ENCODE measurements at regions not wholly inside any gene's neighbourhood (a gene's known extent, or its start where the extent isn't known, plus 50 kb on each side); places are given as distances from the start of the nearest gene placed in this dataset.

DNA sequence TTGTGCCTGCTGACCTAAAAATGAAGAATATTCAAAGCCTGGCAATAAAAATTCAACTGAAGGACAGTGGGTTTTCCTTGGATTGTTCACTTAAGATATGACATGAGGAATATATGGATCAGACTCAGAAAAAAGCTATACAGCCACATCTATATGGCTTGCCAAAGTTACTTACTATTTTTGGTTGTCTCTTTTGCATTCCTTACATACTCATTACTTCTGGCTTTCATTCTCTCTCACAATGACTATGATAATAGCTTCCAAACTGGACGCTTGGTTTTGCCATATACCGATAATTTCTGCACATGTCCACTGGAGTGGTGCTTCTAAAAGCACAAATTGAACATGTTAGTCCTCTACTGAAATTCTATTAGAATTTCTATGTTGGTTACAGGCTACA is 664.9 kb downstream of the CDH8 start:
- TF ChIP-seq, protein P1, sequence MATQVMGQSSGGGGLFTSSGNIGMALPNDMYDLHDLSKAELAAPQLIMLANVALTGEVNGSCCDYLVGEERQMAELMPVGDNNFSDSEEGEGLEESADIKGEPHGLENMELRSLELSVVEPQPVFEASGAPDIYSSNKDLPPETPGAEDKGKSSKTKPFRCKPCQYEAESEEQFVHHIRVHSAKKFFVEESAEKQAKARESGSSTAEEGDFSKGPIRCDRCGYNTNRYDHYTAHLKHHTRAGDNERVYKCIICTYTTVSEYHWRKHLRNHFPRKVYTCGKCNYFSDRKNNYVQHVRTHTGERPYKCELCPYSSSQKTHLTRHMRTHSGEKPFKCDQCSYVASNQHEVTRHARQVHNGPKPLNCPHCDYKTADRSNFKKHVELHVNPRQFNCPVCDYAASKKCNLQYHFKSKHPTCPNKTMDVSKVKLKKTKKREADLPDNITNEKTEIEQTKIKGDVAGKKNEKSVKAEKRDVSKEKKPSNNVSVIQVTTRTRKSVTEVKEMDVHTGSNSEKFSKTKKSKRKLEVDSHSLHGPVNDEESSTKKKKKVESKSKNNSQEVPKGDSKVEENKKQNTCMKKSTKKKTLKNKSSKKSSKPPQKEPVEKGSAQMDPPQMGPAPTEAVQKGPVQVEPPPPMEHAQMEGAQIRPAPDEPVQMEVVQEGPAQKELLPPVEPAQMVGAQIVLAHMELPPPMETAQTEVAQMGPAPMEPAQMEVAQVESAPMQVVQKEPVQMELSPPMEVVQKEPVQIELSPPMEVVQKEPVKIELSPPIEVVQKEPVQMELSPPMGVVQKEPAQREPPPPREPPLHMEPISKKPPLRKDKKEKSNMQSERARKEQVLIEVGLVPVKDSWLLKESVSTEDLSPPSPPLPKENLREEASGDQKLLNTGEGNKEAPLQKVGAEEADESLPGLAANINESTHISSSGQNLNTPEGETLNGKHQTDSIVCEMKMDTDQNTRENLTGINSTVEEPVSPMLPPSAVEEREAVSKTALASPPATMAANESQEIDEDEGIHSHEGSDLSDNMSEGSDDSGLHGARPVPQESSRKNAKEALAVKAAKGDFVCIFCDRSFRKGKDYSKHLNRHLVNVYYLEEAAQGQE (IDR thresholded peaks at IDR 0.05), result no peak
- TF ChIP-seq YY1 (IDR thresholded peaks at IDR 0.05) (no peak), GABPA (IDR thresholded peaks at IDR 0.05 in 1 of 2, conservative IDR thresholded peaks at IDR 0.05 in 1 of 2) (no peak), JUND (IDR thresholded peaks at IDR 0.05) (no peak), RXRA (IDR thresholded peaks at IDR 0.05) (no peak), EGR1 (IDR thresholded peaks at IDR 0.05; ENCODE audit: low read depth in 2 of 2) (no peak), TAF1 (conservative IDR thresholded peaks at IDR 0.05) (no peak), RAD21 (IDR thresholded peaks at IDR 0.05) (no peak)
- TF ChIP-seq, protein P2, sequence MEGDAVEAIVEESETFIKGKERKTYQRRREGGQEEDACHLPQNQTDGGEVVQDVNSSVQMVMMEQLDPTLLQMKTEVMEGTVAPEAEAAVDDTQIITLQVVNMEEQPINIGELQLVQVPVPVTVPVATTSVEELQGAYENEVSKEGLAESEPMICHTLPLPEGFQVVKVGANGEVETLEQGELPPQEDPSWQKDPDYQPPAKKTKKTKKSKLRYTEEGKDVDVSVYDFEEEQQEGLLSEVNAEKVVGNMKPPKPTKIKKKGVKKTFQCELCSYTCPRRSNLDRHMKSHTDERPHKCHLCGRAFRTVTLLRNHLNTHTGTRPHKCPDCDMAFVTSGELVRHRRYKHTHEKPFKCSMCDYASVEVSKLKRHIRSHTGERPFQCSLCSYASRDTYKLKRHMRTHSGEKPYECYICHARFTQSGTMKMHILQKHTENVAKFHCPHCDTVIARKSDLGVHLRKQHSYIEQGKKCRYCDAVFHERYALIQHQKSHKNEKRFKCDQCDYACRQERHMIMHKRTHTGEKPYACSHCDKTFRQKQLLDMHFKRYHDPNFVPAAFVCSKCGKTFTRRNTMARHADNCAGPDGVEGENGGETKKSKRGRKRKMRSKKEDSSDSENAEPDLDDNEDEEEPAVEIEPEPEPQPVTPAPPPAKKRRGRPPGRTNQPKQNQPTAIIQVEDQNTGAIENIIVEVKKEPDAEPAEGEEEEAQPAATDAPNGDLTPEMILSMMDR (IDR thresholded peaks at IDR 0.05; ENCODE audit: low read depth, low read length, missing input control), result no peak
- TF ChIP-seq, protein P3, sequence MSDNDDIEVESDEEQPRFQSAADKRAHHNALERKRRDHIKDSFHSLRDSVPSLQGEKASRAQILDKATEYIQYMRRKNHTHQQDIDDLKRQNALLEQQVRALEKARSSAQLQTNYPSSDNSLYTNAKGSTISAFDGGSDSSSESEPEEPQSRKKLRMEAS (IDR thresholded peaks at IDR 0.05), result no peak
- TF ChIP-seq, protein P4, sequence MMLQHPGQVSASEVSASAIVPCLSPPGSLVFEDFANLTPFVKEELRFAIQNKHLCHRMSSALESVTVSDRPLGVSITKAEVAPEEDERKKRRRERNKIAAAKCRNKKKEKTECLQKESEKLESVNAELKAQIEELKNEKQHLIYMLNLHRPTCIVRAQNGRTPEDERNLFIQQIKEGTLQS (IDR thresholded peaks at IDR 0.05), result no peak
- TF ChIP-seq, protein P5, sequence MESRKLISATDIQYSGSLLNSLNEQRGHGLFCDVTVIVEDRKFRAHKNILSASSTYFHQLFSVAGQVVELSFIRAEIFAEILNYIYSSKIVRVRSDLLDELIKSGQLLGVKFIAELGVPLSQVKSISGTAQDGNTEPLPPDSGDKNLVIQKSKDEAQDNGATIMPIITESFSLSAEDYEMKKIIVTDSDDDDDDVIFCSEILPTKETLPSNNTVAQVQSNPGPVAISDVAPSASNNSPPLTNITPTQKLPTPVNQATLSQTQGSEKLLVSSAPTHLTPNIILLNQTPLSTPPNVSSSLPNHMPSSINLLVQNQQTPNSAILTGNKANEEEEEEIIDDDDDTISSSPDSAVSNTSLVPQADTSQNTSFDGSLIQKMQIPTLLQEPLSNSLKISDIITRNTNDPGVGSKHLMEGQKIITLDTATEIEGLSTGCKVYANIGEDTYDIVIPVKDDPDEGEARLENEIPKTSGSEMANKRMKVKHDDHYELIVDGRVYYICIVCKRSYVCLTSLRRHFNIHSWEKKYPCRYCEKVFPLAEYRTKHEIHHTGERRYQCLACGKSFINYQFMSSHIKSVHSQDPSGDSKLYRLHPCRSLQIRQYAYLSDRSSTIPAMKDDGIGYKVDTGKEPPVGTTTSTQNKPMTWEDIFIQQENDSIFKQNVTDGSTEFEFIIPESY (IDR thresholded peaks at IDR 0.05), result no peak

All from liver (tissue), 3 donors.